ENCODE measurements at regions not wholly inside any gene's neighbourhood (a gene's known extent, or its start where the extent isn't known, plus 50 kb on each side); places are given as distances from the start of the nearest gene placed in this dataset.

- TF ChIP-seq CTCF (conservative IDR thresholded peaks at IDR 0.05; ENCODE audit: low read length) = no peak
- no peak for TF ChIP-seq EZH2phosphoT487 (IDR thresholded peaks at IDR 0.05; ENCODE audit: borderline replicate concordance)
These were observed 153.4 kb upstream of the MME start for GRCh38 chr3:154926721-154927120.
